Activated naive CD4-positive, alpha-beta T cell treated with anti-CD3 and anti-CD28 coated beads for 36 hours (primary cell): ENCODE measurements at regions not wholly inside any gene's neighbourhood (a gene's known extent, or its start where the extent isn't known, plus 50 kb on each side); places are given as distances from the start of the nearest gene placed in this dataset.

Experiments
- CTCF ChIA-PET: fragments of 350-600 bp; sonication (Branson Sonifier 250); formaldehyde crosslinking; loops from one replicate; lab custom pipeline; 2021; ENCODE audit warnings: antibody characterized with exemption; lab: Charles Lee
- DNase-seq: peaks from one replicate; pipeline ENCODE4 v3.0.0-alpha.2; 2020
- H3K27ac Mint-ChIP-seq: one replicate; pipeline ENCODE4 v1.8.0; 2021; ENCODE audit warnings: mild to moderate bottlenecking, mixed read lengths
- H3K27me3 Mint-ChIP-seq: one replicate; pipeline ENCODE4 v1.8.0; 2021; ENCODE audit warnings: low read depth, mixed read lengths
- H3K36me3 Mint-ChIP-seq: one replicate; pipeline ENCODE4 v1.8.0; 2021; ENCODE audit warnings: low read depth, mixed read lengths
- H3K4me1 Mint-ChIP-seq: one replicate; pipeline ENCODE4 v1.8.0; 2021; ENCODE audit warnings: low read depth, mixed read lengths
- H3K4me3 Mint-ChIP-seq: one replicate; pipeline ENCODE4 v1.8.0; 2021; ENCODE audit warnings: mild to moderate bottlenecking, moderate library complexity, mixed read lengths
- H3K9me3 Mint-ChIP-seq: one replicate; pipeline ENCODE4 v1.8.0; 2021; ENCODE audit warnings: mixed read lengths
- intact Hi-C: fragments of 100-400 bp; cut with micrococcal nuclease; formaldehyde crosslinking; loops from one replicate; pipeline ENCODE4 v1.15.1; 2023

DNA sequence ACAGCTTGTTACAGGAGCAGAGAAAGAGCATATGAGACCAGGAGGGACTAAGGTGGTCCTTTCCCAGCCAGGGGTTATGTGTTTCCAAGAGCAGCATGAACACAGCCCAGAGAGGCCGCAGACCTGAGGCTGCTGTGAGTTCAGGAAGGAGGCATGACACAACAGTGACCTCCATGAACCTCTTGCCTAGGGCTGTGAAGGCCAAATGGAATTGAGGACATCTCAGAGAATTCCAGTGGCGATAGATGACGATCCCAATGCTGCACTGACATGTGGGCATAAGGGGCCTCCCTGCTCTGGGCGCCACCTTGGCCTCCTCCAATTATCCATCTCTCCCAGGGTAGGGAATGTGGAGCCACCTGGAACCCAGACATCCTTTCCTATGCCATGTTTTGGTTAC lies 79.9 kb upstream of the FUCA2 start:
- DNase-seq, result no peak
- Mint-ChIP-seq H3K4me1 (no peaks in the 10 kb centered on the region), H3K4me3 (no peak overlapping the region), H3K36me3 (no peaks in the 10 kb centered on the region), H3K27me3 (no peaks in the 10 kb centered on the region), H3K27ac (no peak overlapping the region), H3K9me3 (no peaks in the 10 kb centered on the region)
- intact Hi-C loops, result no loop called here
- CTCF ChIA-PET, result interaction anchor here (1.5 kb wide), 1 partner anchor 16 kb away, joined by 7 read pairs; no protein-coding TSS in a partner anchor

DNA sequence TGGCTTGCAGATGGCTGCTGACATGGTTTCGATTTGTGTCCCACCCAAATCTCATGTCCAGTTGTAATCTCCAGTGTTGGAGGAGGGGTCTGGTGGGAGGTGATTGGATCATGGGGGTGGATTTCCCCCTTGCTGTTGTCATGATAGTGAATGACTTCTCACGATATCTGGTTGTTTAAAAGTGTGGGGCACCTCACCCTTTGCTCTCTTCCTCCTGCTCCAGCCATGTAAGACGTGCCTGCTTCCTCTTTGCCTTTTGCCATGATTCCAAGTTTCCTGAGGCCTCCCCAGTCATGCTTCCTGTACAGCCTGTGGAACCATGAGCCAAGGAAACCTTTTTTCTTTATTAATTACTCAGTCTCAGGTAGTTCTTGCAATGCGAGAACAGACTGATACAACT lies 77.6 kb upstream of the FUCA2 start:
- H3K27ac Mint-ChIP-seq, result no peak overlapping the region

DNA sequence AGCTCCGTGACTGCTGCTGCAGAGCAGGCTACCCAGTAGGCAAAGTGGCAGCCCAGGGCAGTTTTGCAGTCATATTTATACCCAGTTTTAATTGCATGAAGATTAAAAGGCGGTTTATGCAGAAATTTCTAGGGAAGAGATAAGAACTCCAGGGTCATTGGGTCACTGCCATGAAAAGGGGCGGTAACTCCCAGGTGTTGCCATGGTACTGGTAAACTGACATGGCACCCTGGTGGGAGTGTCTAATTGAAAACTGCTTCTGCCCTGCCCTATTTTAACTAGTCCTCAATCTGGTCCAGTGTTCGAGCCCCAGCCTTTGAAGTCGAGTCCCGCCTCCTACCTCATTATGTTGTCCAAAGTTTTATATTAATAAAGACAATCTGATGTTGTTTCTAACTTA lies 75.0 kb upstream of the FUCA2 start:
- Mint-ChIP-seq H3K4me1 (no peaks in the 10 kb centered on the region), H3K4me3 (no peak overlapping the region), H3K9me3 (no peaks in the 10 kb centered on the region), H3K27me3 (no peaks in the 10 kb centered on the region), H3K27ac (no peak overlapping the region), H3K36me3 (no peaks in the 10 kb centered on the region)
- CTCF ChIA-PET, result interaction anchor here (1.1 kb wide), 1 partner anchor 10 kb away, joined by 4 read pairs; no protein-coding TSS in a partner anchor
- DNase-seq, result no peak
- intact Hi-C loops, result no loop called here

More for the DNA sequence above, 77.6 kb upstream of the FUCA2 start:
- H3K27me3 Mint-ChIP-seq, result no peaks in the 10 kb centered on the region
- no peak overlapping the region for H3K4me3 Mint-ChIP-seq
- intact Hi-C loops, result no loop called here
- CTCF ChIA-PET, result no interaction called here
- no peak for DNase-seq
- H3K9me3 Mint-ChIP-seq, result no peaks in the 10 kb centered on the region
- H3K36me3 Mint-ChIP-seq, result no peaks in the 10 kb centered on the region
- H3K4me1 Mint-ChIP-seq, result no peaks in the 10 kb centered on the region

GRCh38 chr6:143585716-143586115 lies 74.2 kb upstream of the FUCA2 start:
- Mint-ChIP-seq H3K4me1 (no peaks in the 10 kb centered on the region), H3K9me3 (no peaks in the 10 kb centered on the region), H3K27me3 (no peaks in the 10 kb centered on the region), H3K4me3 (no peak overlapping the region), H3K36me3 (no peaks in the 10 kb centered on the region), H3K27ac (no peak overlapping the region)
- CTCF ChIA-PET, result interaction anchor here (0.9 to 1.3 kb wide), 3 partner anchors 9 to 354 kb away, joined by 3 to 5 read pairs (median 4); no protein-coding TSS in a partner anchor
- DNase-seq, result no peak
- intact Hi-C loops, result no loop called here

DNA sequence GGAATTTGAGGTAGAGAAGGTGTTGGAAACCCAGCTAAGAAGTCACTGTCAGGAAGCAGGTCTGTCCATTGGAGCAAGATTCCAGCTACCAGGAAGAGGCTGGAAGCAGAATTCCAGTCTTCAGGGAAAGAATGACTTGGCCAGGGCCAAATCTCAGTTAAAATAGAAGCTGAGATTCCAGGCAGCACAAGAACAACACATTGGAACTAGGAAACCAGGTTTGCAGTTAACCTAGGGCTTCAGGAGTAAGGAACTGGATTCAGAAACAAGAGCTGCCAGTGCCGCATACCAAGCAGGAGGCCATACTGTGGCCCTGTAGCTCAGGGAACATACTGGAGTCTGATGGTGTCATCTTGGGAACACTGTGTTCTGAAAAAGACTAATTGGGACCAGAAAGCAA lies 73.7 kb upstream of the FUCA2 start:
- DNase-seq, result no peak
- Mint-ChIP-seq H3K9me3 (no peaks in the 10 kb centered on the region), H3K36me3 (no peaks in the 10 kb centered on the region), H3K27ac (no peak overlapping the region), H3K4me1 (no peaks in the 10 kb centered on the region), H3K4me3 (no peak overlapping the region), H3K27me3 (no peaks in the 10 kb centered on the region)
- CTCF ChIA-PET, result interaction anchor here (0.9 to 1.3 kb wide), 2 partner anchors 9 to 355 kb away, joined by 3 to 5 read pairs; no protein-coding TSS in a partner anchor
- intact Hi-C loops, result no loop called here

DNA sequence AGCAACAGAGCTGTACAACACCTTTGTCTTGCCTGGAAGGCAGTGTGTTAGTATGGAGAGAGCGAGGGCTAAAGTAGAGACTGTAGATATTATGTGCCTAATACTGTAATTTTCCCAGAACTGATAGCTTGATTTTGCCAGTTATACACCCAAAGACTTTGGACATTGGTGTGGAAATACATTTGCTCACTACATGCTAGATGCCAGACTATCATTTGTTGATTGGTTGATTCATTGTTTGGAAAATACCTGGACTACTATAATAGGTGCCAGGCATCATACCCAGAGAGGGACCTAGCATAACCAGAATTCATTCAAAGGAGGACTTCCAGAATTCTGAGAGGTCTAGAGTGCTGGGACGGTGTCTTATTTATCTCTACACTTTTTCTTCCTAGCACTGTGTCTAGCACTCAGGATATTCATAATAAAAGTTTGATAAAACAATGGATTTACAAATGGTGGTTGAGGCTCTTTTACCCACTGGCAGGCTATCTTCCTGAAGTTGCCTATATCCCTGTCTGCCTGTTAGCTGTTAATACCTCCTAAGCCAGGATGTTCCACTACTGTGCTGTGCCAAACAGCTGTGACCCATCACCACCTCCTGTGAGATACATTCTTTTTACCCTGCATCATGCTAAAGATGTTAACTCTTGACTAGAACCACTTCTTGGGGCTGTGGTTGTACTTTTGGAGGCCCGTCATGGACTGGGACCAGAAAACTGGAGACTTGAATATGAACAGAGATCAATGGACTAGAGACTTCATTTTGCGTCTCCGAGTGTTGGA lies 72.2 kb upstream of the FUCA2 start:
- Mint-ChIP-seq H3K4me3 (no peak overlapping the region), H3K27me3 (no peaks in the 10 kb centered on the region), H3K36me3 (no peaks in the 10 kb centered on the region), H3K9me3 (no peaks in the 10 kb centered on the region), H3K27ac (no peak overlapping the region), H3K4me1 (no peaks in the 10 kb centered on the region)
- DNase-seq, result no peak
- intact Hi-C loops, result no loop called here
- CTCF ChIA-PET, result interaction anchor here (0.6 kb wide), 1 partner anchor 8 kb away, joined by 3 read pairs; no protein-coding TSS in a partner anchor

DNA sequence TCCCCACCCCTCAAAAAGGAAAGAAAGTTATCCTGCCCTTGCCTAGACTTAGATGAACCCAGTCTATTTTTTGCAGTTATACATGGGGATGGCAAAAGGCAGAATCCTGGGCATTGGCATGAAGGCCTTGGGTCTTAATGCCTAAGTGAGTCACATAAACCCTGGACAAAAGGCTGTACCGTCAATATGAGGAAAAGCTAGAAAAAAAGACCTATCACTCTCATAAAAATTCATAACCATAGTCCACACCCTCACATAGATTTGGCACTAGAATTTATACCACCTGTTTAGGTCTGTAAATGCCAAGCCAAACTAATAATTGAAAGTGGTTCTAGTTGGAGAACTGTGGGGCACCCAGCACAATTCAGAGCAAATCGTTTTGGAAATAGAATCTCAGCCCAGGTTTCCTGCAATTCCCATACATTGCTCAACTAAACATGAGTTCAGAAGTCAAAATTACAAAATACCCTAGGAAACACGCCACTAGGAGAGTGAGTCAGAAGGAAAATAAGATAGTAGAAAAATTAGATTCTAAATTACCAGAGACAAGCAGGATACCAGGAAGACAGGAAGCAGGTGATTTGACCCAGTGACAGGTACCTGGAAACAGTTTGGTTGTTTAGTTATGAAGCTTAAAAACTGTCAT lies 70.4 kb upstream of the FUCA2 start:
- CTCF ChIA-PET, result no interaction called here
- Mint-ChIP-seq H3K36me3 (no peaks in the 10 kb centered on the region), H3K4me3 (no peak overlapping the region), H3K27me3 (no peaks in the 10 kb centered on the region), H3K27ac (no peak overlapping the region), H3K4me1 (no peaks in the 10 kb centered on the region), H3K9me3 (no peaks in the 10 kb centered on the region)
- intact Hi-C loops, result no loop called here
- no peak for DNase-seq

DNA sequence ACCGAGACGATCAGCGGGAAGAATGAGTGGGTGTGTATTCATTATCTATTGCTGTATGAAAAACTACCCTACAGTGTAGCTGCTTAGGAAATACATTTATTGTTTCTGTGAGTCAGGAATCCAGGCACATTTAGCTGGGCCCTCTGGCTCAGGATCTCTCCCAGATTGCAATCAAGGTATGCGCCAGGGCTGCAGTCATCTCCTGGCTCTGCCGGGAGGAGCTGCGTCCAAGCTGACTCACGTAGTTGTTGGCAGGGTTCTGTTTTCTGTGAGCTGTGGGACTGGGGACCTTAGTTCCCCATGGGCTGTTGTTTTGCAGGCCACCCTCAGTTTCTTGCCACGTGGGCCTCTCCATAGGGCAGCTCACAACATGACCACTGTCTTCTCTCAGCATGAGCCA lies 68.2 kb upstream of the FUCA2 start:
- intact Hi-C loops, result loop anchor here (5.0 to 10.0 kb wide), 3 partner anchors 98 to 905 kb away; partner anchors contain the start of gene PHACTR2
- Mint-ChIP-seq H3K4me3 (no peak overlapping the region), H3K4me1 (no peaks in the 10 kb centered on the region), H3K27me3 (no peaks in the 10 kb centered on the region), H3K9me3 (no peaks in the 10 kb centered on the region), H3K27ac (no peak overlapping the region), H3K36me3 (no peaks in the 10 kb centered on the region)
- CTCF ChIA-PET, result interaction anchor here (0.9 kb wide), 1 partner anchor 434 kb away, joined by 5 read pairs; no protein-coding TSS in a partner anchor
- DNase-seq, result no peak

GRCh38 chr6:143578054-143578453 lies 66.5 kb upstream of the FUCA2 start:
- H3K4me1 Mint-ChIP-seq, result no peaks in the 10 kb centered on the region
- no peak overlapping the region for H3K27ac Mint-ChIP-seq
- no peaks in the 10 kb centered on the region for H3K9me3 Mint-ChIP-seq
- DNase-seq, result no peak
- CTCF ChIA-PET, result interaction anchor here (0.6 to 1.7 kb wide), 2 partner anchors 99 to 435 kb away, joined by 3 to 9 read pairs; no protein-coding TSS in a partner anchor
- H3K36me3 Mint-ChIP-seq, result no peaks in the 10 kb centered on the region
- H3K4me3 Mint-ChIP-seq, result no peak overlapping the region
- intact Hi-C loops, result loop anchor here (5.0 to 10.0 kb wide), 3 partner anchors 99 to 907 kb away; partner anchors contain the start of gene PHACTR2
- no peaks in the 10 kb centered on the region for H3K27me3 Mint-ChIP-seq

DNA sequence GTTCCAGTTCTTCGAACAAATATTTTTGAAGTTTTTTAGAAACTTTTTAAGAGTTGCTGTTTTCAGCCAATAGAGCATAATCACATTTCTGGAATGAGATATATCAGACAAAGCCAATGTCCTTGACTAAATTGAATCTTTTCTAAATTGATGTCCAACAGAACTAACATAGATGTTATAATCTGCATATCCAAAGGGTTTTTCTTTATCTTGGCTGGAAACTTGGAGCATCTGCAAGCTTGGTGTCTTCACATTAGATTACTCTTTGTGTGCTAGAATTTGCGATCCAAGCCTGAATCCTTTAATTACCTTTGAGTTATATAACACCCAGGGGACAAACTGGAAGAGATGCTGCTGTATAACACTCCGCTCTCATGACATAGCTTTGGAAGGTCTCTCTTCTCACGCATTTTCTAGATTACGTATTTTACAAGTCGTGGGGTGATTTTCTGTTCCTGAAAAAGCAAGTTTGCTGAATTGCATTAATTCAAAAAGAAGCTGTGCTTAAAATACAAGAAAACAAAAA lies 64.4 kb upstream of the FUCA2 start:
- Mint-ChIP-seq H3K9me3 (no peaks in the 10 kb centered on the region), H3K4me1 (no peaks in the 10 kb centered on the region), H3K4me3 (no peak overlapping the region), H3K27me3 (no peaks in the 10 kb centered on the region), H3K36me3 (no peaks in the 10 kb centered on the region), H3K27ac (no peak overlapping the region)
- intact Hi-C loops, result loop anchor here (1.0 to 10.0 kb wide), 9 partner anchors 101 to 909 kb away; partner anchors contain the start of genes LTV1 and PHACTR2
- no peak for DNase-seq
- CTCF ChIA-PET, result interaction anchor here (0.5 to 4.3 kb wide), 22 partner anchors 8 to 643 kb away, joined by 3 to 66 read pairs (median 4); no protein-coding TSS in a partner anchor

DNA sequence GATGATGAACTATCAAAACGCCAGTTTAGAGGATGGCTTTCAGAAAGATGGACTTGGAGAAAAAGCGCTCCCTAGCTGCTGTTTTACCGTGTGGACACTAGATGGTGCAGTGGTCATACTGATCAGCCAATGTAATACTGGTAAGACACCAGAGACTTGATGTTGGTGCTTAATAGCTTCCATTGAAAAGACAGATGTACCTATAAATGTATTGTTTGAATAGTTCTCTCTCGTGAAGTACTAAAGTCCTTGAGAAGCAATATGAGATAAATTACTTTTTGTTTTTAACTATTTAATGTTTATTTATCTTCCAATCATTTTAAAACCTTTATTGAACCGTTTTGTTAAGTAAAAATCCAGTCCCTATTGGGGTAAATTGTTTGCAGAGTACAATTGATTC lies 63.9 kb upstream of the FUCA2 start:
- Mint-ChIP-seq H3K9me3 (no peaks in the 10 kb centered on the region), H3K4me1 (no peaks in the 10 kb centered on the region), H3K36me3 (no peaks in the 10 kb centered on the region), H3K27me3 (no peaks in the 10 kb centered on the region), H3K4me3 (no peak overlapping the region), H3K27ac (no peak overlapping the region)
- peak; percentile 69 for DNase-seq
- intact Hi-C loops, result loop anchor here (1.0 to 10.0 kb wide), 9 partner anchors 102 to 909 kb away; partner anchors contain the start of genes LTV1 and PHACTR2
- CTCF ChIA-PET, result interaction anchor here (0.6 to 4.3 kb wide), 33 partner anchors 8 to 853 kb away, joined by 3 to 66 read pairs (median 4); partner anchors contain the start of gene LTV1
